ENCODE measurements at regions not wholly inside any gene's neighbourhood (a gene's known extent, or its start where the extent isn't known, plus 50 kb on each side); places are given as distances from the start of the nearest gene placed in this dataset.

GRCh38 chr15:46297766-46298165, 662.9 kb downstream of the SQOR start (continued):
- TF ChIP-seq EZH2 (IDR thresholded peaks at IDR 0.05; ENCODE audit: low read depth, low read length, severe bottlenecking) = no peak
- no peak for TF ChIP-seq SP4 (IDR thresholded peaks at IDR 0.05; ENCODE audit: low read length)
- TF ChIP-seq SIRT6 (IDR thresholded peaks at IDR 0.05; ENCODE audit: low read length) = no peak
- no peak for TF ChIP-seq SIX5 (IDR thresholded peaks at IDR 0.05; ENCODE audit: low read depth, low read length)
- no peak for TF ChIP-seq CHD1 (IDR thresholded peaks at IDR 0.05; ENCODE audit: low read depth, low read length)
- TF ChIP-seq ZNF274 (IDR thresholded peaks at IDR 0.05; ENCODE audit: borderline replicate concordance, extremely low read depth, low read length) = no peak
- TF ChIP-seq JUND (IDR thresholded peaks at IDR 0.05; ENCODE audit: low read length) = no peak

All from H1 (cell line).